Natural killer cell (primary cell): ENCODE measurements at regions not wholly inside any gene's neighbourhood (a gene's known extent, or its start where the extent isn't known, plus 50 kb on each side); places are given as distances from the start of the nearest gene placed in this dataset.
"Not testable (repeated sequence)": the region's sequence is repeated elsewhere in the genome, so short reads cannot be mapped to it uniquely, and the experiment has no call there.

Experiments
- ATAC-seq, 3 donors: fragments of 150-1000 bp in 2 of 3; fragments of 200-7000 bp in 1 of 3; cut with Tn5 transposase; 1 replicate in 1 of 3; 2 replicates in 2 of 3; pipeline ENCODE4 v1.10.0; 2021; ENCODE audit warnings: mild to moderate bottlenecking in 2 of 3, moderate library complexity in 2 of 3
- DNase-seq, 2 donors: peaks; one replicate each; pipeline versions ENCODE4 v3.0.0 to v3.0.0-alpha.2; 2013 to 2021; ENCODE audit warnings: mixed read lengths in 1 of 2
- H3K27ac ChIP-seq: one replicate; pipeline ENCODE4 v1.5.1; 2013; ENCODE audit warnings: mild to moderate bottlenecking, low read length
- H3K27me3 ChIP-seq: one replicate; pipeline ENCODE4 v1.6.1; 2013; ENCODE audit warnings: low read length; ENCODE audit not compliant: control insufficient read depth, insufficient read depth
- H3K36me3 ChIP-seq: one replicate; pipeline ENCODE4 v1.6.1; 2013; ENCODE audit warnings: low read length; ENCODE audit not compliant: control insufficient read depth, insufficient read depth
- H3K4me1 ChIP-seq: one replicate; pipeline ENCODE4 v1.6.1; 2013; ENCODE audit warnings: low read length; ENCODE audit not compliant: control insufficient read depth, insufficient read depth
- H3K4me3 ChIP-seq: one replicate; pipeline ENCODE4 v1.5.1; 2013; ENCODE audit warnings: low read length
- H3K9me3 ChIP-seq: one replicate; pipeline ENCODE4 v1.6.1; 2013; ENCODE audit warnings: low read length; ENCODE audit not compliant: control insufficient read depth, insufficient read depth
- H3K27ac Mint-ChIP-seq, 2 donors: one replicate each; pipeline ENCODE4 v1.8.0; 2022; ENCODE audit warnings: mild to moderate bottlenecking in 2 of 2, mixed read lengths in 2 of 2, moderate library complexity in 1 of 2
- H3K27me3 Mint-ChIP-seq, 2 donors: one replicate each; pipeline ENCODE4 v1.8.0; 2022; ENCODE audit warnings: low read depth in 2 of 2, mixed read lengths in 2 of 2
- H3K36me3 Mint-ChIP-seq: one replicate; pipeline ENCODE4 v1.8.0; 2022; ENCODE audit warnings: mixed read lengths
- H3K4me1 Mint-ChIP-seq, 2 donors: one replicate each; pipeline ENCODE4 v1.8.0; 2022; ENCODE audit warnings: mixed read lengths in 2 of 2
- H3K4me3 Mint-ChIP-seq: one replicate; pipeline ENCODE4 v1.8.0; 2022; ENCODE audit warnings: mild to moderate bottlenecking, moderate library complexity, mixed read lengths
- H3K9me3 Mint-ChIP-seq, 2 donors: one replicate each; pipeline ENCODE4 v1.8.0; 2022; ENCODE audit warnings: mixed read lengths in 2 of 2
- WGBS: methylation state at CpG from one replicate; pipeline ENCODE4 v1.1.7; 2013; ENCODE audit warnings: missing lambda C conversion rate; ENCODE audit not compliant: insufficient coverage; 5-methylcytosine and 5-hydroxymethylcytosine counted together
- intact Hi-C: fragments of 100-400 bp; cut with micrococcal nuclease; formaldehyde crosslinking; loops from one replicate; pipeline ENCODE4 v1.14.2; 2022
- TF ChIP-seq, protein P1 (sequence below): fragments of 200-600 bp; IDR thresholded peaks from one replicate; pipeline ENCODE4 v1.8.0; 2022; ENCODE audit warnings: antibody characterized with exemption

DNA sequence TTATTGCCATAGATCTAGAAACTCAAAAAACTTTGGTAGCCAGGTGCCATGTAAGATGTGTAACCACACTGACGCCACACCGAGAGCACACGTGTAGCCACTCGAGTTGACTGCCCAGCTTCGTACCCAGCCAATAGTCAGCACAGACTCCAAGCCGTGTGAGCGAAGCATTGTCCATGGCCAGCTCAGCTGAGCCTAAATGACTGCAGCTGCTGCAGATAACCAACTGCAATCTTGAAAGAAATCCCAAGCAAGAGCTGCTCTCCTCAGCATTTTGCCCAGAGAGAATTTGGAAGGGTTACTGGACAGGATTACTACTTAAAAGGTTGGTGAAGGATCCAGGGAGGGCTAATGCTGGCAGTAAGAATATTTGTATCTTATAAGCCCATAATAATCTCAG is 193.0 kb upstream of the THRB start:
- Mint-ChIP-seq H3K4me1 (peaks cover 26 to 29% of the 10 kb centered on the region in 2 donors), H3K4me3 (peak overlapping the region; percentile 61)
- intact Hi-C loops, result loop anchor here (2.0 kb wide), 1 partner anchor 773 kb away; no protein-coding TSS in a partner anchor

DNA sequence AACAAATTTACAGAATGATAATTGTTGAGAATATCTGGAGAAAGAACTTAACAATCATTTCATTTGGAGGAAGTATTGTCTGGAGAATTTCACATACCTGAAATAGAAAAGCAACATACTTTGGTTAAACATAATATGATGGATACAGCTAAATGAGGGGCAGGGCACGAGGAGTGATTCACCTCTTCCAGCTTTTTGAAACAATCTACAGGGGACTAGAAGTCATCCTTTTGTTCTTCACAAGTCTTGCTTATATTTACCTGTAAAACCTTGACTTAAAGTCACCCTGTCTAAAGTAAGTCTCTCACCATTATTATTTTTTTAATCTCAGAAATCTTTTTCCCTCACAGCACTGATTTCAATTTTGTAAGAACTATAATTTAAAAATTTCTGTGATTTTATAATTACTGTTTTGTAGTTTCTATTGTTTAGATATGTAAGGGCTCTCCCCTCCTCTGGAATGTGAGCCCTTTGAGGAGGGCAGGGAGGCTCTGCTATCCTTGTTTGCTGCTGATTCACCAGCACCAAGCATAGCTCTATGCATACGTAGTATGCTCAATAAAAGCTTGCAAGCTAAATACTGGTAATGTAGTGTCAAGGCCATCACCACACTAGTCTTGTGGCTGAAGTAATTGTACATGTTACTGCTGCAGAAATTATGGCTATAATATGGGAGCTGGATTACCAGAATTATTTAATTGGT is 193.9 kb upstream of the THRB start:
- ATAC-seq (no peak), DNase-seq (no peak)
- Mint-ChIP-seq H3K4me3 (peak overlapping the region; percentile 10), H3K27ac (no peak overlapping the region), H3K9me3 (no peaks in the 10 kb centered on the region), H3K4me1 (peaks cover 26 to 29% of the 10 kb centered on the region in 2 donors), H3K27me3 (peaks cover 21 to 53% of the 10 kb centered on the region in 2 donors), H3K36me3 (no peaks in the 10 kb centered on the region)
- Histone ChIP-seq H3K27me3 (peaks cover 3% of the 10 kb centered on the region), H3K27ac (no peak overlapping the region), H3K4me1 (peaks cover 11% of the 10 kb centered on the region), H3K36me3 (no peaks in the 10 kb centered on the region), H3K4me3 (no peak overlapping the region), H3K9me3 (no peaks in the 10 kb centered on the region)
- intact Hi-C loops, result no loop called here
- WGBS, result 94% methylated on average over 2 of the region's 2 CpGs
- TF ChIP-seq, protein P1, sequence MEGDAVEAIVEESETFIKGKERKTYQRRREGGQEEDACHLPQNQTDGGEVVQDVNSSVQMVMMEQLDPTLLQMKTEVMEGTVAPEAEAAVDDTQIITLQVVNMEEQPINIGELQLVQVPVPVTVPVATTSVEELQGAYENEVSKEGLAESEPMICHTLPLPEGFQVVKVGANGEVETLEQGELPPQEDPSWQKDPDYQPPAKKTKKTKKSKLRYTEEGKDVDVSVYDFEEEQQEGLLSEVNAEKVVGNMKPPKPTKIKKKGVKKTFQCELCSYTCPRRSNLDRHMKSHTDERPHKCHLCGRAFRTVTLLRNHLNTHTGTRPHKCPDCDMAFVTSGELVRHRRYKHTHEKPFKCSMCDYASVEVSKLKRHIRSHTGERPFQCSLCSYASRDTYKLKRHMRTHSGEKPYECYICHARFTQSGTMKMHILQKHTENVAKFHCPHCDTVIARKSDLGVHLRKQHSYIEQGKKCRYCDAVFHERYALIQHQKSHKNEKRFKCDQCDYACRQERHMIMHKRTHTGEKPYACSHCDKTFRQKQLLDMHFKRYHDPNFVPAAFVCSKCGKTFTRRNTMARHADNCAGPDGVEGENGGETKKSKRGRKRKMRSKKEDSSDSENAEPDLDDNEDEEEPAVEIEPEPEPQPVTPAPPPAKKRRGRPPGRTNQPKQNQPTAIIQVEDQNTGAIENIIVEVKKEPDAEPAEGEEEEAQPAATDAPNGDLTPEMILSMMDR, result no peak

More for the DNA sequence above, 193.0 kb upstream of the THRB start:
- H3K27ac ChIP-seq, result no peak overlapping the region
- Mint-ChIP-seq H3K36me3 (no peaks in the 10 kb centered on the region), H3K27me3 (peaks cover 25 to 60% of the 10 kb centered on the region in 2 donors), H3K27ac (no peak overlapping the region), H3K9me3 (no peaks in the 10 kb centered on the region)
- H3K36me3 ChIP-seq, result no peaks in the 10 kb centered on the region
- H3K9me3 ChIP-seq, result no peaks in the 10 kb centered on the region
- H3K4me1 ChIP-seq, result peaks cover 11% of the 10 kb centered on the region
- H3K4me3 ChIP-seq, result no peak overlapping the region
- no peak for ATAC-seq
- TF ChIP-seq, protein P1, result no peak
- H3K27me3 ChIP-seq, result peaks cover 3% of the 10 kb centered on the region
- no peak for DNase-seq
- 88% methylated on average over 7 of the region's 7 CpGs for WGBS

DNA sequence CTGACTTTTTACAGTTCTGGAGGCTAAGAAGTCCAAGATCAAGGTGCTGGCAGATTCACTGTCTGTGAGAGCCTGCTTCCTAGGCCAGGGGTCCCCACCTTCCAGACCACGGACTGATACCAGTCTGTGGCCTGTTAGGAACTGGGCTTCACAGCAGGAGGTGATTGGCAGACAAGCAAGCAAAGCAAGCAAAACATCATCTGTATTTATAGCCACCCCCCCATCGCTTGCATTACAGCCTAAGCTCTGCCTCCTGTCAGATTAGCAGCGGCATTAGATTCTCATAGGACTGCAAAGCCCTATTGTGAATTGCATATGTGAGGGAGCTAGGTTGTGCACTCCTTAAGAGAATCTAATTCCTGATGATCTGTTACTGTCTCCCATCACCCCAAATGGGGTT is 194.7 kb upstream of the THRB start:
- Histone ChIP-seq H3K27ac (no peak overlapping the region), H3K36me3 (no peaks in the 10 kb centered on the region), H3K9me3 (no peaks in the 10 kb centered on the region), H3K27me3 (peaks cover 3% of the 10 kb centered on the region), H3K4me1 (peaks cover 11% of the 10 kb centered on the region), H3K4me3 (no peak overlapping the region)
- 86% methylated on average over 3 of the region's 3 CpGs for WGBS
- Mint-ChIP-seq H3K4me1 (peaks cover 26 to 29% of the 10 kb centered on the region in 2 donors), H3K27ac (no peak overlapping the region), H3K36me3 (no peaks in the 10 kb centered on the region), H3K4me3 (no peak overlapping the region), H3K9me3 (no peaks in the 10 kb centered on the region), H3K27me3 (peaks cover 21 to 56% of the 10 kb centered on the region in 2 donors)
- no peak for ATAC-seq
- DNase-seq, result no peak
- intact Hi-C loops, result no loop called here
- TF ChIP-seq, protein P1, result no peak

DNA sequence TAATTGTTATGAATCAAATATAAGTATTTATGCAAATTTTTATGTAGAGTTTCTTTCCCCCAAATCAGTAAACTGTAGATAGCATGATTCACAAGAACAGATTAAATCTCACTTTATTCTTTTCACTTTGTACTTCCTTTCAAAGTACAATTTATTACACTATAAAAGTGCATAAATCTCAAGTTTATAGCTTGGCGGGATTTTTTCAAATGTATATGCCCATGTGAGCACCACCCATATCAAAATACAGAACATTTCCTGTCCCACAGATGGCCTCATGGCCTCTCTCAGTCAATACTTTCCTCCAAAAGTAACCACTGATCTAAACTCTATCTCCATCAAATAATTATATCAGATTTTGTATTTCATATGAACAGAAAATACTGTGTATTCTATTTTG is 196.1 kb upstream of the THRB start:
- H3K36me3 Mint-ChIP-seq, result no peaks in the 10 kb centered on the region
- ATAC-seq (no peak), DNase-seq (no peak)
- no peaks in the 10 kb centered on the region for H3K9me3 ChIP-seq
- TF ChIP-seq, protein P1, result no peak
- no peaks in the 10 kb centered on the region for H3K9me3 Mint-ChIP-seq
- H3K27me3 ChIP-seq, result peaks cover 3% of the 10 kb centered on the region
- peaks cover 18 to 59% of the 10 kb centered on the region in 2 donors for H3K27me3 Mint-ChIP-seq
- no peak overlapping the region for H3K4me3 ChIP-seq
- no peaks in the 10 kb centered on the region for H3K36me3 ChIP-seq
- 88% methylated on average over 1 of the region's 1 CpG for WGBS
- H3K27ac Mint-ChIP-seq, result no peak overlapping the region
- intact Hi-C loops, result no loop called here
- H3K4me3 Mint-ChIP-seq, result no peak overlapping the region
- H3K4me1 Mint-ChIP-seq, result peaks cover 26% of the 10 kb centered on the region in 2 donors
- peaks cover 11% of the 10 kb centered on the region for H3K4me1 ChIP-seq
- H3K27ac ChIP-seq, result no peak overlapping the region

DNA sequence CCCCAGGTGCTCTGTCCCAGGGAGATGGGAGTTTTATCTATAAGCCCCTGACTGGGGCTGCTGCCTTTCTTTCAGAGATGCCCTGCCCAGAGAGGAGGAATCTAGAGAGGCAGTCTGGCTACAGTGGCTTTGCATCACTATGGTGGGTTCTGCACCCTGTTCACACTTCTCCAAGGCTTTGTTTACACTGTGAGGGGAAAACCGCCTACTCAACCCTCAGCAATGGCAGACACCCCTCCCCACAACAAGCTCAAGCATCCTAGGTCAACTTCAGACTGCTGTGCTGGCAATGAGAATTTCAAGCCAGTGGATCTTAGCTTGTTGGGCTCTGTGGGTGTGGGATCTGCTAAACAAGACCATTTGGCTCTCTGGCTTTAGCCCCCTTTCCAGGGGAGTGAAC is 204.4 kb upstream of the THRB start:
- H3K36me3 Mint-ChIP-seq, H3K27me3 ChIP-seq, H3K36me3 ChIP-seq, H3K4me3 Mint-ChIP-seq, intact Hi-C loops, H3K4me3 ChIP-seq, H3K9me3 Mint-ChIP-seq, H3K9me3 ChIP-seq, DNase-seq, H3K27ac ChIP-seq: not testable (repeated sequence)
- 25% methylated on average over 1 of the region's 1 CpG for WGBS
- peaks cover 21 to 22% of the 10 kb centered on the region in 2 donors for H3K4me1 Mint-ChIP-seq
- peaks cover 25 to 50% of the 10 kb centered on the region in 2 donors for H3K27me3 Mint-ChIP-seq
- H3K4me1 ChIP-seq, result peaks cover 16% of the 10 kb centered on the region
- ATAC-seq, result peak; percentile 52 to 97 (median 76)
- H3K27ac Mint-ChIP-seq, result peak overlapping the region in 1 of 2 donors; percentile 32
